Endometrium (tissue), 2 donors: ENCODE measurements at regions not wholly inside any gene's neighbourhood (a gene's known extent, or its start where the extent isn't known, plus 50 kb on each side); places are given as distances from the start of the nearest gene placed in this dataset.

ENCODE experiments used
- FAIRE-seq: peaks from 2 replicates; lab custom pipeline; 2012; peaks lifted over from hg19 to GRCh38; lab: Jason Lieb, UNC
- donor health status: control.
- donor health status: control.

- FAIRE-seq = no peak
Observed at GRCh38 chr6:149150301-149150700, 167.2 kb upstream of the TAB2 start.

- FAIRE-seq = no peak
Observed at GRCh38 chr6:149150801-149151398, 166.6 kb upstream of the TAB2 start.

GRCh38 chr6:149152521-149152920 lies 165.0 kb upstream of the TAB2 start:
- FAIRE-seq = no peak

- FAIRE-seq = no peak
Observed at GRCh38 chr6:149153100-149153499, 164.4 kb upstream of the TAB2 start.

- no peak for FAIRE-seq
Observed at GRCh38 chr6:149153693-149154092, 163.8 kb upstream of the TAB2 start.

GRCh38 chr6:149154261-149154821 lies 163.2 kb upstream of the TAB2 start:
- peak; percentile 37 for FAIRE-seq

GRCh38 chr6:149157126-149157525 lies 160.4 kb upstream of the TAB2 start:
- FAIRE-seq = no peak

- FAIRE-seq = no peak
Observed at GRCh38 chr6:149158076-149158475, 159.4 kb upstream of the TAB2 start.

- FAIRE-seq = no peak
Observed at GRCh38 chr6:149160943-149161342, 156.6 kb upstream of the TAB2 start.

GRCh38 chr6:149162924-149163323 lies 154.6 kb upstream of the TAB2 start:
- FAIRE-seq = peak; percentile 78

GRCh38 chr6:149164199-149164750 lies 153.2 kb upstream of the TAB2 start:
- no peak for FAIRE-seq

GRCh38 chr6:149166336-149166735 lies 151.2 kb upstream of the TAB2 start:
- FAIRE-seq = no peak

GRCh38 chr6:149166747-149167146 lies 150.8 kb upstream of the TAB2 start:
- no peak for FAIRE-seq

- no peak for FAIRE-seq
Observed at GRCh38 chr6:149168968-149169367, 148.5 kb upstream of the TAB2 start.

- FAIRE-seq = no peak
Observed at GRCh38 chr6:149169761-149170511, 147.6 kb upstream of the TAB2 start.

GRCh38 chr6:149170564-149171452 lies 146.7 kb upstream of the TAB2 start:
- no peak for FAIRE-seq

- FAIRE-seq = no peak
Observed at GRCh38 chr6:149173222-149173621, 144.3 kb upstream of the TAB2 start.

GRCh38 chr6:149174962-149175361 lies 142.6 kb upstream of the TAB2 start:
- FAIRE-seq = no peak

- no peak for FAIRE-seq
Observed at GRCh38 chr6:149176971-149177667, 140.4 kb upstream of the TAB2 start.

GRCh38 chr6:149179431-149179830 lies 138.1 kb upstream of the TAB2 start:
- no peak for FAIRE-seq

- FAIRE-seq = no peak
Observed at GRCh38 chr6:149181304-149181703, 136.2 kb upstream of the TAB2 start.

- FAIRE-seq = no peak
Observed at GRCh38 chr6:149182262-149182661, 135.2 kb upstream of the TAB2 start.
